GM23248 (cell line): ENCODE measurements at regions not wholly inside any gene's neighbourhood (a gene's known extent, or its start where the extent isn't known, plus 50 kb on each side); places are given as distances from the start of the nearest gene placed in this dataset.
A peak's percentile ranks its signal among the peaks of the same experiment; 100 is the strongest.

ENCODE experiments used
- DNase-seq: peaks from one replicate; pipeline ENCODE4 v3.0.0-alpha.2; 2015
- H2AFZ ChIP-seq: fragments of 200-600 bp; sonication (generic); 2 replicates; pipeline ENCODE4 v1.6.1; 2016; ENCODE audit warnings: antibody characterized with exemption
- H3F3A ChIP-seq: fragments of 200-600 bp; sonication (generic); 2 replicates; pipeline ENCODE4 v1.6.1; 2016; ENCODE audit warnings: mild to moderate bottlenecking, antibody characterized with exemption, mixed run types; ENCODE audit not compliant: insufficient read depth
- H3K27ac ChIP-seq: fragments of 200-600 bp; sonication (generic); 2 replicates; pipeline ENCODE4 v1.5.1; 2016; ENCODE audit warnings: mild to moderate bottlenecking
- H3K27me3 ChIP-seq: fragments of 200-600 bp; sonication (generic); replicated peaks from 2 replicates; pipeline ENCODE4 v1.6.1; 2016; ENCODE audit warnings: mild to moderate bottlenecking; ENCODE audit not compliant: insufficient read depth
- H3K36me3 ChIP-seq: fragments of 200-600 bp; sonication (generic); 2 replicates; pipeline ENCODE4 v1.6.1; 2016; ENCODE audit warnings: low read depth, mild to moderate bottlenecking
- H3K4me1 ChIP-seq: fragments of 200-600 bp; sonication (generic); 2 replicates; pipeline ENCODE4 v1.6.1; 2016; ENCODE audit warnings: mild to moderate bottlenecking; ENCODE audit not compliant: insufficient read depth
- H3K4me2 ChIP-seq: fragments of 200-600 bp; sonication (generic); one replicate; pipeline ENCODE4 v1.6.1; 2016; ENCODE audit warnings: mild to moderate bottlenecking; ENCODE audit not compliant: unreplicated experiment
- H3K4me3 ChIP-seq: fragments of 200-600 bp; sonication (generic); 2 replicates; pipeline ENCODE4 v1.5.1; 2016; ENCODE audit warnings: mild to moderate bottlenecking
- H3K79me2 ChIP-seq: fragments of 200-600 bp; sonication (generic); 2 replicates; pipeline ENCODE4 v1.6.1; 2016; ENCODE audit warnings: mild to moderate bottlenecking; ENCODE audit not compliant: insufficient read depth
- H3K9ac ChIP-seq: fragments of 200-600 bp; sonication (generic); 2 replicates; pipeline ENCODE4 v1.6.1; 2016; ENCODE audit warnings: mild to moderate bottlenecking
- H3K9me2 ChIP-seq: fragments of 200-600 bp; sonication (generic); 2 replicates; pipeline ENCODE4 v1.6.1; 2016; ENCODE audit warnings: mixed run types, mild to moderate bottlenecking, moderate library complexity; ENCODE audit not compliant: insufficient read depth
- H3K9me3 ChIP-seq: fragments of 200-600 bp; sonication (generic); one replicate; pipeline ENCODE4 v1.6.1; 2017; ENCODE audit warnings: low read depth
- H4K20me1 ChIP-seq: fragments of 200-600 bp; sonication (generic); 2 replicates; pipeline ENCODE4 v1.6.0; 2016; ENCODE audit not compliant: insufficient read depth
- EZH2 ChIP-seq: fragments of 200-600 bp; sonication (generic); IDR thresholded peaks from 2 replicates; pipeline ENCODE4 v1.6.1; 2018; ENCODE audit warnings: antibody characterized with exemption, mild to moderate bottlenecking; ENCODE audit not compliant: insufficient read depth, poor library complexity, severe bottlenecking
- EZH2phosphoT487 ChIP-seq: fragments of 200-600 bp; sonication (generic); IDR thresholded peaks from 2 replicates; pipeline ENCODE4 v1.6.1; 2018; ENCODE audit warnings: antibody characterized with exemption, moderate library complexity, mild to moderate bottlenecking, low read depth; ENCODE audit not compliant: insufficient read depth
- WGBS, 2 experiments: methylation state at CpG; one replicate each; pipeline ENCODE4 v1.1.6; 2015 to 2017; ENCODE audit warnings: low lambda C conversion rate in 2 of 2, low coverage in 1 of 2; ENCODE audit errors: missing lambda C conversion rate in 2 of 2; 5-methylcytosine and 5-hydroxymethylcytosine counted together
- in situ Hi-C: fragments of 300-500 bp; cut with MboI; formaldehyde crosslinking; loops from 2 replicates; pipeline ENCODE4 v1.15.0; 2020

GRCh38 chr5:62134811-62135210 lies 171.2 kb upstream of the KIF2A start:
- Histone ChIP-seq H3K27me3 (peaks cover 22% of the 10 kb centered on the region), H3K4me3 (no peak overlapping the region), H3F3A (no peaks in the 10 kb centered on the region), H3K9me2 (no peaks in the 10 kb centered on the region), H3K79me2 (no peaks in the 10 kb centered on the region), H3K9ac (no peak overlapping the region), H3K9me3 (no peaks in the 10 kb centered on the region), H2AFZ (no peak overlapping the region), H3K27ac (no peak overlapping the region), H4K20me1 (no peaks in the 10 kb centered on the region), H3K4me2 (no peak overlapping the region), H3K4me1 (no peaks in the 10 kb centered on the region), H3K36me3 (no peaks in the 10 kb centered on the region)
- in situ Hi-C loops, result loop anchor here (25.0 kb wide), 1 partner anchor 1173 kb away; no protein-coding TSS in a partner anchor
- peak; percentile 53 for DNase-seq
- 34 to 36% methylated on average over 3 of the region's 3 CpGs for WGBS, 2 experiments
- TF ChIP-seq EZH2 (no peak), EZH2phosphoT487 (no peak)

- Histone ChIP-seq H3K36me3 (no peaks in the 10 kb centered on the region), H2AFZ (no peak overlapping the region), H3K9me2 (no peaks in the 10 kb centered on the region), H3F3A (no peaks in the 10 kb centered on the region), H3K9me3 (no peaks in the 10 kb centered on the region), H3K27ac (no peak overlapping the region), H3K9ac (no peak overlapping the region), H3K4me2 (no peak overlapping the region), H4K20me1 (no peaks in the 10 kb centered on the region), H3K79me2 (no peaks in the 10 kb centered on the region), H3K27me3 (peaks cover 30% of the 10 kb centered on the region), H3K4me1 (no peaks in the 10 kb centered on the region), H3K4me3 (no peak overlapping the region)
- DNase-seq, result no peak
- in situ Hi-C loops, result loop anchor here (25.0 kb wide), 1 partner anchor 1175 kb away; no protein-coding TSS in a partner anchor
- WGBS, 2 experiments, result 45 to 51% methylated on average over 2 of the region's 2 CpGs
- TF ChIP-seq EZH2phosphoT487 (no peak), EZH2 (no peak)
Measured at GRCh38 chr5:62137628-62138027, 168.4 kb upstream of the KIF2A start.

- Histone ChIP-seq H3F3A (no peaks in the 10 kb centered on the region), H3K4me3 (no peak overlapping the region), H3K4me2 (no peak overlapping the region), H3K79me2 (no peaks in the 10 kb centered on the region), H3K4me1 (no peaks in the 10 kb centered on the region), H3K27me3 (peaks cover 30% of the 10 kb centered on the region), H4K20me1 (no peaks in the 10 kb centered on the region), H3K9me2 (no peaks in the 10 kb centered on the region), H3K36me3 (no peaks in the 10 kb centered on the region), H2AFZ (no peak overlapping the region), H3K9ac (no peak overlapping the region), H3K9me3 (no peaks in the 10 kb centered on the region), H3K27ac (no peak overlapping the region)
- WGBS, 2 experiments, result 45 to 47% methylated on average over 7 of the region's 7 CpGs
- in situ Hi-C loops, result loop anchor here (25.0 kb wide), 1 partner anchor 1176 kb away; no protein-coding TSS in a partner anchor
- TF ChIP-seq EZH2 (no peak), EZH2phosphoT487 (no peak)
- DNase-seq, result no peak
Measured at GRCh38 chr5:62138607-62139006, 167.4 kb upstream of the KIF2A start.

GRCh38 chr5:62139741-62140140 lies 166.3 kb upstream of the KIF2A start:
- Histone ChIP-seq H3K4me1 (no peaks in the 10 kb centered on the region), H3K9ac (no peak overlapping the region), H3F3A (no peaks in the 10 kb centered on the region), H3K27me3 (peaks cover 30% of the 10 kb centered on the region), H3K9me2 (no peaks in the 10 kb centered on the region), H3K36me3 (no peaks in the 10 kb centered on the region), H2AFZ (no peak overlapping the region), H3K9me3 (no peaks in the 10 kb centered on the region), H3K79me2 (no peaks in the 10 kb centered on the region), H3K27ac (no peak overlapping the region), H3K4me3 (no peak overlapping the region), H3K4me2 (no peak overlapping the region), H4K20me1 (no peaks in the 10 kb centered on the region)
- WGBS, 2 experiments, result 8 to 9% methylated on average over 2 of the region's 2 CpGs
- TF ChIP-seq EZH2phosphoT487 (no peak), EZH2 (no peak)
- in situ Hi-C loops, result loop anchor here (25.0 kb wide), 1 partner anchor 1177 kb away; no protein-coding TSS in a partner anchor
- no peak for DNase-seq

GRCh38 chr5:62142351-62142750 lies 163.7 kb upstream of the KIF2A start:
- no peaks in the 10 kb centered on the region for H3F3A ChIP-seq
- in situ Hi-C loops, result loop anchor here (25.0 kb wide), 1 partner anchor 1180 kb away; no protein-coding TSS in a partner anchor
- no peak overlapping the region for H3K9ac ChIP-seq
- no peaks in the 10 kb centered on the region for H4K20me1 ChIP-seq
- H3K9me3 ChIP-seq, result no peaks in the 10 kb centered on the region
- no peak overlapping the region for H3K27ac ChIP-seq
- no peak overlapping the region for H3K4me2 ChIP-seq
- no peak overlapping the region for H3K4me3 ChIP-seq
- H3K36me3 ChIP-seq, result no peaks in the 10 kb centered on the region
- no peak for TF ChIP-seq EZH2phosphoT487
- H2AFZ ChIP-seq, result no peak overlapping the region
- no peak for DNase-seq
- H3K4me1 ChIP-seq, result no peaks in the 10 kb centered on the region
- H3K79me2 ChIP-seq, result no peaks in the 10 kb centered on the region
- peaks cover 28% of the 10 kb centered on the region for H3K27me3 ChIP-seq
- WGBS, 2 experiments, result 32 to 42% methylated on average over 4 of the region's 4 CpGs
- H3K9me2 ChIP-seq, result no peaks in the 10 kb centered on the region
